H1 (cell line): ENCODE measurements at regions not wholly inside any gene's neighbourhood (a gene's known extent, or its start where the extent isn't known, plus 50 kb on each side); places are given as distances from the start of the nearest gene placed in this dataset.

Experiments used
- CTCF ChIA-PET: fragments of 300-600 bp; sonication (Branson Sonifier 250); formaldehyde crosslinking; loops from one replicate; lab custom pipeline; 2021; ENCODE audit not compliant: partially characterized antibody; lab: Charles Lee
- POLR2A ChIA-PET: fragments of 300-600 bp; sonication (Branson Sonifier 250); formaldehyde crosslinking; loops from one replicate; lab custom pipeline; 2021; ENCODE audit warnings: inconsistent platforms; ENCODE audit not compliant: partially characterized antibody; lab: Charles Lee
- DNase-seq, 2 experiments: peaks; one replicate each; pipeline versions ENCODE4 v3.0.0 to v3.0.0-alpha.2; 2010 to 2022; ENCODE audit warnings: low spot score in 2 of 2, low read depth in 1 of 2, mixed read lengths in 1 of 2
- FAIRE-seq: peaks from 2 replicates; lab custom pipeline; 2011; peaks lifted over from hg19 to GRCh38; lab: Jason Lieb, UNC
- H2AFZ ChIP-seq: 2 replicates; pipeline ENCODE4 v1.8.1; 2012; ENCODE audit warnings: low read length, inconsistent platforms
- H2AK5ac ChIP-seq: 2 replicates; pipeline ENCODE4 v1.6.1; 2013; ENCODE audit warnings: low read depth, low read length
- H2BK120ac ChIP-seq: replicated peaks from 2 replicates; pipeline ENCODE3; 2013; ENCODE audit warnings: low read depth, low read length, inconsistent platforms
- H2BK12ac ChIP-seq: 2 replicates; pipeline ENCODE4 v1.6.1; 2013; ENCODE audit warnings: low read depth, low read length
- H2BK15ac ChIP-seq: 2 replicates; pipeline ENCODE4 v1.6.1; 2013; ENCODE audit warnings: low read length
- H2BK20ac ChIP-seq: 2 replicates; pipeline ENCODE4 v1.6.1; 2013; ENCODE audit warnings: low read length
- H2BK5ac ChIP-seq: 2 replicates; pipeline ENCODE4 v1.6.1; 2013; ENCODE audit warnings: low read depth, low read length
- H3K14ac ChIP-seq: 2 replicates; pipeline ENCODE4 v1.6.1; 2013; ENCODE audit warnings: inconsistent platforms; ENCODE audit not compliant: insufficient read length
- H3K18ac ChIP-seq: 2 replicates; pipeline ENCODE4 v1.6.1; 2013; ENCODE audit warnings: low read length; ENCODE audit errors: extremely low read depth
- H3K23ac ChIP-seq: 2 replicates; pipeline ENCODE4 v1.6.1; 2013; ENCODE audit warnings: inconsistent platforms; ENCODE audit not compliant: insufficient read length
- H3K23me2 ChIP-seq: 2 replicates; pipeline ENCODE4 v1.6.1; 2013; ENCODE audit warnings: low read depth, low read length
- H3K27ac ChIP-seq: 2 replicates; pipeline ENCODE4 v1.6.1; 2011; ENCODE audit warnings: low read depth, low read length, inconsistent platforms
- H3K27me3 ChIP-seq, 4 experiments: replicated peaks in 1 of 4; 1 replicate in 1 of 4; 2 replicates in 3 of 4; pipeline versions ENCODE4 v1.6.1 to v1.8.1; 2011 to 2013; ENCODE audit warnings: low read length in 3 of 4, mild to moderate bottlenecking in 3 of 4, inconsistent platforms in 2 of 4, mixed read lengths in 2 of 4, moderate library complexity in 1 of 4; ENCODE audit not compliant: control insufficient read depth in 3 of 4, insufficient read depth in 3 of 4; ENCODE audit errors: extremely low read depth in 1 of 4
- H3K36me3 ChIP-seq, 4 experiments: 2 replicates each; pipeline versions ENCODE4 v1.6.1 to v1.8.1; 2011 to 2013; ENCODE audit warnings: mild to moderate bottlenecking in 4 of 4, low read length in 3 of 4, moderate library complexity in 2 of 4, control low read depth in 1 of 4, inconsistent platforms in 1 of 4; ENCODE audit not compliant: insufficient read depth in 4 of 4, control insufficient read depth in 2 of 4
- H3K4ac ChIP-seq: replicated peaks from 2 replicates; pipeline ENCODE3; 2013; ENCODE audit warnings: low read length, low read depth, mixed read lengths, inconsistent platforms; ENCODE audit not compliant: insufficient read length
- H3K4me1 ChIP-seq, 4 experiments: replicated peaks in 1 of 4; 1 replicate in 1 of 4; 2 replicates in 3 of 4; pipeline versions ENCODE4 v1.6.1 to v1.8.1; 2011 to 2013; ENCODE audit warnings: low read length in 3 of 4, inconsistent platforms in 2 of 4, mixed read lengths in 1 of 4; ENCODE audit not compliant: insufficient read depth in 4 of 4, control insufficient read depth in 3 of 4
- H3K4me2 ChIP-seq, 2 experiments: 2 replicates each; pipeline versions ENCODE4 v1.6.1 to v1.8.1; 2011 to 2013; ENCODE audit warnings: low read depth in 2 of 2, low read length in 2 of 2, control low read depth in 1 of 2, inconsistent platforms in 1 of 2, mild to moderate bottlenecking in 1 of 2; ENCODE audit not compliant: insufficient read depth in 1 of 2
- H3K4me3 ChIP-seq, 4 experiments: fragments of 200-600, 300-600 bp in 1 of 4; sonication (generic), shearing (Covaris generic), sonication (Bioruptor Twin) in 1 of 4; 2 replicates each; pipeline versions ENCODE4 v1.5.1 to v1.8.1; 2011 to 2016; ENCODE audit warnings: low read length in 4 of 4, low read depth in 3 of 4, control low read depth in 2 of 4, inconsistent platforms in 2 of 4, mild to moderate bottlenecking in 2 of 4, mixed read lengths in 1 of 4, moderate library complexity in 1 of 4; ENCODE audit not compliant: insufficient read depth in 2 of 4; ENCODE audit errors: extremely low read depth in 1 of 4
- H3K56ac ChIP-seq: replicated peaks from 2 replicates; pipeline ENCODE3; 2013; ENCODE audit warnings: low read depth, mild to moderate bottlenecking, mixed read lengths, low read length, inconsistent platforms; ENCODE audit not compliant: insufficient read length
- H3K79me1 ChIP-seq: 2 replicates; pipeline ENCODE4 v1.6.1; 2013; ENCODE audit warnings: low read depth, low read length, control low read depth
- H3K79me2 ChIP-seq, 2 experiments: 2 replicates each; pipeline versions ENCODE4 v1.6.1 to v1.8.1; 2012 to 2013; ENCODE audit warnings: low read length in 2 of 2, mild to moderate bottlenecking in 2 of 2, inconsistent platforms in 1 of 2; ENCODE audit not compliant: insufficient read depth in 2 of 2, control insufficient read depth in 1 of 2
- H3K9ac ChIP-seq, 4 experiments: replicated peaks in 1 of 4; 1 replicate in 1 of 4; 2 replicates in 3 of 4; pipeline versions ENCODE4 v1.6.1 to v1.8.1; 2011 to 2013; ENCODE audit warnings: low read depth in 3 of 4, low read length in 3 of 4, control low read depth in 2 of 4, mild to moderate bottlenecking in 2 of 4, moderate library complexity in 2 of 4, inconsistent platforms in 1 of 4; ENCODE audit errors: extremely low read depth in 1 of 4
- H3K9me3 ChIP-seq, 2 experiments: 2 replicates each; pipeline versions ENCODE4 v1.6.1 to v1.8.1; 2012 to 2013; ENCODE audit warnings: mild to moderate bottlenecking in 2 of 2, moderate library complexity in 2 of 2, control low read depth in 1 of 2, inconsistent platforms in 1 of 2, low read depth in 1 of 2, low read length in 1 of 2, mixed read lengths in 1 of 2; ENCODE audit not compliant: insufficient read depth in 2 of 2
- H4K20me1 ChIP-seq, 2 experiments: replicated peaks in 1 of 2; 2 replicates each; pipeline versions ENCODE3 to v1.8.1; 2011 to 2013; ENCODE audit warnings: inconsistent platforms in 2 of 2, low read length in 2 of 2, mild to moderate bottlenecking in 1 of 2; ENCODE audit not compliant: insufficient read depth in 2 of 2, control insufficient read depth in 1 of 2
- H4K5ac ChIP-seq: 2 replicates; pipeline ENCODE4 v1.6.1; 2013; ENCODE audit warnings: low read length, low read depth, mixed read lengths, inconsistent platforms; ENCODE audit not compliant: insufficient read length
- H4K8ac ChIP-seq: 2 replicates; pipeline ENCODE4 v1.8.0; 2013; ENCODE audit warnings: mild to moderate bottlenecking, moderate library complexity, low read length, inconsistent platforms; ENCODE audit not compliant: insufficient read depth; ENCODE audit errors: extremely low read depth
- H4K91ac ChIP-seq: replicated peaks from 2 replicates; pipeline ENCODE3; 2013; ENCODE audit warnings: low read length, mixed read lengths, inconsistent platforms; ENCODE audit not compliant: insufficient read length
- BRCA1 ChIP-seq: IDR thresholded peaks from 2 replicates; pipeline ENCODE4 v1.6.1; 2012; ENCODE audit warnings: low read depth, low read length, improper control_type of control experiment
- JUN ChIP-seq: IDR thresholded peaks from 2 replicates; pipeline ENCODE4 v1.6.1; 2011; ENCODE audit warnings: low read depth, mild to moderate bottlenecking, improper control_type of control experiment, low read length
- RXRA ChIP-seq: IDR thresholded peaks from 2 replicates; pipeline ENCODE4 v1.6.1; 2011; ENCODE audit warnings: low read depth, mild to moderate bottlenecking, low read length, moderate library complexity; ENCODE audit not compliant: insufficient read depth

DNA sequence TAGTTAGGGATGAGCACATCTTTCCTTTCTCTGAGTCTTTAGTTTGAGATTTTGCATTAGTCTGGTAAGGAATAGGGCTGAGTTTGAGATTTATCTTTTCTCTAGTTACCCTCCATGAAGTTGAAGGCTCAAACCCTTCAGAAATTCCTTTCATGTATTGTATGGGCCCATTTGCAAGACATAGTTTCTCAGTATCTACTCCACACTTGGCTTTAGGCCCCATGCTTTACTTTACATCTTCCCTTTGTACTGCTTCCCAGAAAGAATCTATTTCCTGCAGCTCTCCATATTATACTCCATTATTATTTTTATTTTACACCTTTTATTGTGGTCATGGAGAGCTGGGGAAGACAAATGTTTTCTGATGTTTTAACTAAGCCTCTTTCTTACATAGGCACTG is 1038.2 kb downstream of the TECRL start:
- Histone ChIP-seq H4K91ac (no peak overlapping the region), H3K14ac (no peak overlapping the region), H2AFZ (no peak overlapping the region), H4K20me1 (no peaks in the 10 kb centered on the region), H4K5ac (no peak overlapping the region), H3K9me3 (no peaks in the 10 kb centered on the region), H3K18ac (no peak overlapping the region), H3K79me1 (no peaks in the 10 kb centered on the region), H4K8ac (no peak overlapping the region), H3K23ac (no peak overlapping the region), H2BK20ac (no peak overlapping the region), H3K23me2 (no peaks in the 10 kb centered on the region), H3K4ac (no peak overlapping the region), H2BK15ac (no peak overlapping the region), H3K4me2 (peak overlapping the region; percentile 12 to 28; a peak in 2 of 4 replicates), H3K79me2 (no peaks in the 10 kb centered on the region), H3K4me3 (no peak overlapping the region), H3K27ac (no peak overlapping the region), H3K27me3 (no peaks in the 10 kb centered on the region), H2BK120ac (no peak overlapping the region), H3K56ac (no peak overlapping the region), H3K36me3 (no peaks in the 10 kb centered on the region), H3K4me1 (no peaks in the 10 kb centered on the region), H2BK12ac (no peak overlapping the region), H3K9ac (no peak overlapping the region), H2BK5ac (no peak overlapping the region), H2AK5ac (no peak overlapping the region)
- TF ChIP-seq RXRA, result no peak
- no peak for TF ChIP-seq BRCA1
- no peak for TF ChIP-seq JUN
- ChIA-PET POLR2A (no interaction called here), CTCF (no interaction called here)
- DNase-seq, result no peak
- FAIRE-seq, result no peak
